GM19467 (cell line): ENCODE measurements at regions not wholly inside any gene's neighbourhood (a gene's known extent, or its start where the extent isn't known, plus 50 kb on each side); places are given as distances from the start of the nearest gene placed in this dataset.

ENCODE experiments used
- ATAC-seq: cut with Tn5 transposase; IDR thresholded peaks from one replicate; pipeline ENCODE4 v1.9.1; 2021; ENCODE audit warnings: mild to moderate bottlenecking, moderate library complexity; ENCODE audit not compliant: unreplicated experiment

GRCh38 chr21:16932314-16932713 is 580.5 kb upstream of the CXADR start:
- ATAC-seq, result no peak

GRCh38 chr21:16942703-16943102 is 570.1 kb upstream of the CXADR start:
- ATAC-seq, result no peak

- no peak for ATAC-seq
Measured at GRCh38 chr21:16943231-16943630, 569.6 kb upstream of the CXADR start.

GRCh38 chr21:16945580-16945979 is 567.3 kb upstream of the CXADR start:
- ATAC-seq, result no peak

GRCh38 chr21:16956824-16957223 is 556.0 kb upstream of the CXADR start:
- no peak for ATAC-seq

GRCh38 chr21:16965424-16965823 is 547.4 kb upstream of the CXADR start:
- ATAC-seq, result no peak

- no peak for ATAC-seq
Measured at GRCh38 chr21:16968436-16968835, 544.4 kb upstream of the CXADR start.

GRCh38 chr21:16969636-16970035 is 543.2 kb upstream of the CXADR start:
- no peak for ATAC-seq

- ATAC-seq, result no peak
Measured at GRCh38 chr21:16974060-16974459, 538.8 kb upstream of the CXADR start.

- ATAC-seq, result no peak
Measured at GRCh38 chr21:16976193-16976592, 536.6 kb upstream of the CXADR start.

GRCh38 chr21:16978309-16978895 is 534.4 kb upstream of the CXADR start:
- no peak for ATAC-seq

- ATAC-seq, result no peak
Measured at GRCh38 chr21:16979574-16979973, 533.3 kb upstream of the CXADR start.

GRCh38 chr21:16983420-16983819 is 529.4 kb upstream of the CXADR start:
- no peak for ATAC-seq

GRCh38 chr21:16992448-16992847 is 520.4 kb upstream of the CXADR start:
- ATAC-seq, result no peak

GRCh38 chr21:16993416-16994038 is 519.3 kb upstream of the CXADR start:
- ATAC-seq, result no peak

- no peak for ATAC-seq
Measured at GRCh38 chr21:17002594-17003257, 510.1 kb upstream of the CXADR start.

GRCh38 chr21:17003258-17003615 is 509.6 kb upstream of the CXADR start:
- ATAC-seq, result no peak

- no peak for ATAC-seq
Measured at GRCh38 chr21:17003763-17004373, 509.0 kb upstream of the CXADR start.

GRCh38 chr21:17032141-17032655 is 480.6 kb upstream of the CXADR start:
- no peak for ATAC-seq

- no peak for ATAC-seq
Measured at GRCh38 chr21:17044696-17045095, 468.1 kb upstream of the CXADR start.

- no peak for ATAC-seq
Measured at GRCh38 chr21:17045214-17045853, 467.5 kb upstream of the CXADR start.
